Osteoblast (primary cell): ENCODE measurements at regions not wholly inside any gene's neighbourhood (a gene's known extent, or its start where the extent isn't known, plus 50 kb on each side); places are given as distances from the start of the nearest gene placed in this dataset.

Experiments
- DNase-seq: peaks from one replicate; pipeline ENCODE4 v3.0.0; 2011; ENCODE audit warnings: low spot score, mixed read lengths; ENCODE audit not compliant: insufficient read length; ENCODE audit errors: missing footprints
- H2AFZ ChIP-seq: 2 replicates; pipeline ENCODE4 v1.6.0; 2011; ENCODE audit warnings: mild to moderate bottlenecking, low read length
- H3K27ac ChIP-seq: 2 replicates; pipeline ENCODE4 v1.5.1; 2011; ENCODE audit warnings: mild to moderate bottlenecking, low read depth, low read length, moderate library complexity
- H3K27me3 ChIP-seq: 2 replicates; pipeline ENCODE4 v1.6.0; 2012; ENCODE audit warnings: mild to moderate bottlenecking, control low read depth, inconsistent platforms, low read length, moderate library complexity; ENCODE audit not compliant: insufficient read depth
- H3K36me3 ChIP-seq: 2 replicates; pipeline ENCODE4 v1.5.1; 2011; ENCODE audit warnings: mild to moderate bottlenecking, low read length, control low read depth, moderate library complexity; ENCODE audit not compliant: insufficient read depth
- H3K4me1 ChIP-seq: 2 replicates; pipeline ENCODE4 v1.5.1; 2011; ENCODE audit warnings: mild to moderate bottlenecking, low read length, control low read depth, moderate library complexity; ENCODE audit not compliant: insufficient read depth
- H3K4me2 ChIP-seq: 2 replicates; pipeline ENCODE4 v1.6.0; 2011; ENCODE audit warnings: mild to moderate bottlenecking, low read length; ENCODE audit not compliant: insufficient read depth
- H3K4me3 ChIP-seq: fragments of 200-600 bp; sonication (generic); 3 replicates; pipeline ENCODE4 v1.5.1; 2012; ENCODE audit warnings: mild to moderate bottlenecking, low read length, inconsistent platforms; ENCODE audit not compliant: insufficient read depth
- H3K79me2 ChIP-seq: 2 replicates; pipeline ENCODE4 v1.6.0; 2012; ENCODE audit warnings: mild to moderate bottlenecking, low read length, control low read depth, inconsistent platforms; ENCODE audit not compliant: insufficient read depth
- H3K9me3 ChIP-seq: 2 replicates; pipeline ENCODE4 v1.5.1; 2011; ENCODE audit warnings: low read depth, low read length, control low read depth
- H4K20me1 ChIP-seq: 2 replicates; pipeline ENCODE4 v1.6.0; 2012; ENCODE audit warnings: mild to moderate bottlenecking, low read length, control low read depth; ENCODE audit not compliant: insufficient read depth
- TF ChIP-seq, protein P1 (sequence below): IDR thresholded peaks from 2 replicates; pipeline ENCODE4 v1.5.1; 2011; ENCODE audit warnings: mild to moderate bottlenecking, low read depth, low read length, moderate library complexity; ENCODE audit errors: extremely low read depth

GRCh38 chr17:56021681-56022190, 131.5 kb upstream of the ANKFN1 start:
- no peaks in the 10 kb centered on the region for H3K9me3 ChIP-seq
- no peaks in the 10 kb centered on the region for H3K4me1 ChIP-seq
- H3K27ac ChIP-seq = no peak overlapping the region
- H3K79me2 ChIP-seq = no peaks in the 10 kb centered on the region
- no peaks in the 10 kb centered on the region for H3K27me3 ChIP-seq
- no peak overlapping the region for H3K4me2 ChIP-seq
- no peaks in the 10 kb centered on the region for H3K36me3 ChIP-seq
- no peak overlapping the region for H3K4me3 ChIP-seq
- no peak overlapping the region for H2AFZ ChIP-seq
- no peak for DNase-seq
- no peaks in the 10 kb centered on the region for H4K20me1 ChIP-seq
- TF ChIP-seq, protein P1, sequence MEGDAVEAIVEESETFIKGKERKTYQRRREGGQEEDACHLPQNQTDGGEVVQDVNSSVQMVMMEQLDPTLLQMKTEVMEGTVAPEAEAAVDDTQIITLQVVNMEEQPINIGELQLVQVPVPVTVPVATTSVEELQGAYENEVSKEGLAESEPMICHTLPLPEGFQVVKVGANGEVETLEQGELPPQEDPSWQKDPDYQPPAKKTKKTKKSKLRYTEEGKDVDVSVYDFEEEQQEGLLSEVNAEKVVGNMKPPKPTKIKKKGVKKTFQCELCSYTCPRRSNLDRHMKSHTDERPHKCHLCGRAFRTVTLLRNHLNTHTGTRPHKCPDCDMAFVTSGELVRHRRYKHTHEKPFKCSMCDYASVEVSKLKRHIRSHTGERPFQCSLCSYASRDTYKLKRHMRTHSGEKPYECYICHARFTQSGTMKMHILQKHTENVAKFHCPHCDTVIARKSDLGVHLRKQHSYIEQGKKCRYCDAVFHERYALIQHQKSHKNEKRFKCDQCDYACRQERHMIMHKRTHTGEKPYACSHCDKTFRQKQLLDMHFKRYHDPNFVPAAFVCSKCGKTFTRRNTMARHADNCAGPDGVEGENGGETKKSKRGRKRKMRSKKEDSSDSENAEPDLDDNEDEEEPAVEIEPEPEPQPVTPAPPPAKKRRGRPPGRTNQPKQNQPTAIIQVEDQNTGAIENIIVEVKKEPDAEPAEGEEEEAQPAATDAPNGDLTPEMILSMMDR = no peak

GRCh38 chr17:56023851-56024250, 129.4 kb upstream of the ANKFN1 start:
- Histone ChIP-seq H3K9me3 (no peaks in the 10 kb centered on the region), H3K4me3 (no peak overlapping the region), H3K27ac (no peak overlapping the region), H3K27me3 (no peaks in the 10 kb centered on the region), H2AFZ (no peak overlapping the region), H4K20me1 (no peaks in the 10 kb centered on the region), H3K79me2 (no peaks in the 10 kb centered on the region), H3K4me1 (no peaks in the 10 kb centered on the region), H3K4me2 (no peak overlapping the region), H3K36me3 (no peaks in the 10 kb centered on the region)
- DNase-seq = no peak
- TF ChIP-seq, protein P1 = no peak

- H3K27me3 ChIP-seq = no peaks in the 10 kb centered on the region
- no peaks in the 10 kb centered on the region for H3K9me3 ChIP-seq
- DNase-seq = no peak
- TF ChIP-seq, protein P1 = no peak
- no peak overlapping the region for H3K4me3 ChIP-seq
- no peak overlapping the region for H3K4me2 ChIP-seq
- no peaks in the 10 kb centered on the region for H4K20me1 ChIP-seq
- H3K27ac ChIP-seq = no peak overlapping the region
- H3K4me1 ChIP-seq = no peaks in the 10 kb centered on the region
- H2AFZ ChIP-seq = no peak overlapping the region
- H3K36me3 ChIP-seq = no peaks in the 10 kb centered on the region
- H3K79me2 ChIP-seq = no peaks in the 10 kb centered on the region
These were observed 126.4 kb upstream of the ANKFN1 start for GRCh38 chr17:56026915-56027314.

DNA sequence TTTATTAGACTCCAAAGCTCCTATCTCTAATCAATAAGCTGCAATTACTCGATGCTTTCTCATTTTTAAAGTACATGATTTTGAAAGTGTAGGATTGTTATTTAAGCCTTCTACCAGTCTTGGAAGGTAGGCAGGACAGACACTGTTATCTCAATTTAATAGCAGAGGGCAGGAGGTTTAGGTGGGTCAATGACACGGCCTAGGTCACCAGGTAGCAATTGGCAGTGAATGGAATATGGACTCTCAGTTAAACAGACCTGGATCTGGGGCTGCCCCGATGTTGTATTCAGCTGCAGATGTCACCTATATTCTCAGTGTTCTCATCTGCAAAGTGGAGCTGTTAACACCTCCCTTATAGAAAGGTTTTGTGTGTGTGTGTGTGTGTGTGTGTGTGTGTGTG, 124.4 kb upstream of the ANKFN1 start:
- DNase-seq = no peak
- Histone ChIP-seq H3K36me3 (no peaks in the 10 kb centered on the region), H3K4me2 (no peak overlapping the region)

More for the DNA sequence above, 124.4 kb upstream of the ANKFN1 start:
- Histone ChIP-seq H3K79me2 (no peaks in the 10 kb centered on the region), H2AFZ (no peak overlapping the region), H3K27ac (no peak overlapping the region), H4K20me1 (no peaks in the 10 kb centered on the region), H3K27me3 (no peaks in the 10 kb centered on the region), H3K4me3 (no peak overlapping the region), H3K9me3 (no peaks in the 10 kb centered on the region), H3K4me1 (no peaks in the 10 kb centered on the region)
- TF ChIP-seq, protein P1 = no peak
